SK-N-SH (cell line): ENCODE measurements at regions not wholly inside any gene's neighbourhood (a gene's known extent, or its start where the extent isn't known, plus 50 kb on each side); places are given as distances from the start of the nearest gene placed in this dataset.

Experiments used
- FOSL2 ChIP-seq: IDR thresholded peaks from 2 replicates; pipeline ENCODE4 v1.4.0; 2012; ENCODE audit warnings: low read depth, mild to moderate bottlenecking, moderate library complexity, borderline replicate concordance
- FOXJ3 ChIP-seq: sonication (generic); formaldehyde crosslinking; IDR thresholded peaks from 2 replicates; pipeline ENCODE4 v1.5.1; 2020; ENCODE audit warnings: mild to moderate bottlenecking, missing genetic modification reagents
- GATA2 ChIP-seq: sonication (generic); formaldehyde crosslinking; IDR thresholded peaks from 2 replicates; pipeline ENCODE4 v1.5.0; 2020; ENCODE audit warnings: mild to moderate bottlenecking, missing genetic modification reagents
- RAD21 ChIP-seq: IDR thresholded peaks from 2 replicates; pipeline ENCODE4 v1.6.1; 2012; ENCODE audit warnings: mild to moderate bottlenecking, low read length
- TAF1 ChIP-seq: IDR thresholded peaks from 2 replicates; pipeline ENCODE4 v1.6.1; 2012; ENCODE audit warnings: low read depth, mild to moderate bottlenecking, low read length, moderate library complexity, borderline replicate concordance
- TEAD4 ChIP-seq: IDR thresholded peaks from 2 replicates; pipeline ENCODE4 v1.4.0; 2012; ENCODE audit warnings: mild to moderate bottlenecking, borderline replicate concordance; ENCODE audit not compliant: insufficient read depth
- YY1 ChIP-seq: IDR thresholded peaks from 2 replicates; pipeline ENCODE4 v1.4.0; 2012; ENCODE audit warnings: low read depth, mild to moderate bottlenecking
- TF ChIP-seq, protein P1 (sequence below): fragments of 200-600 bp; sonication (generic); IDR thresholded peaks from 2 replicates; pipeline ENCODE4 v1.6.1; 2017; ENCODE audit warnings: antibody characterized with exemption, mild to moderate bottlenecking, moderate library complexity
- TF ChIP-seq, protein P2 (sequence below): IDR thresholded peaks from 2 replicates; pipeline ENCODE4 v1.4.0; 2012; ENCODE audit warnings: low read depth
- TF ChIP-seq, protein P3 (sequence below): fragments of 150-350 bp; IDR thresholded peaks from 2 replicates; pipeline ENCODE4 v1.6.1; 2017; ENCODE audit warnings: antibody characterized with exemption, low read length, low read depth, borderline replicate concordance

DNA sequence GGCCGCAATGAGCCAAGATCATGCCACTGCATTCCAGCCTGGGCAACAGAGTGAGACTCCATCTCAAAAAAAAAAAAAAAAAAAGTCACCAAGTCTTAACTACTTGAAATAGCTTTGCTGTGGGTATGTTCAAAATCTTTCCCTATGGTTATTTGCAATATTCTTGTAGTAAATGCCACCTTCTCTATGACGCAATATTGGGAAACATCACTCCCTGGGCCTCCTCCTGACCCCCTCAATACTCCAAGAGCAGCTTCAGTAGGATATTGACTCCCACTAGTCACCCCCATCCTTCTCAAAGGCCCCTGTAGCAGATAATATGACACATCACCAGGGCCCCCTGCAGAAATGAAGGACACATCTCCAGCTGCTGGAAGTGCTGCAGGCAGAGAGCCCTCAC lies 137.8 kb downstream of the AIPL1 start:
- TF ChIP-seq, protein P1, sequence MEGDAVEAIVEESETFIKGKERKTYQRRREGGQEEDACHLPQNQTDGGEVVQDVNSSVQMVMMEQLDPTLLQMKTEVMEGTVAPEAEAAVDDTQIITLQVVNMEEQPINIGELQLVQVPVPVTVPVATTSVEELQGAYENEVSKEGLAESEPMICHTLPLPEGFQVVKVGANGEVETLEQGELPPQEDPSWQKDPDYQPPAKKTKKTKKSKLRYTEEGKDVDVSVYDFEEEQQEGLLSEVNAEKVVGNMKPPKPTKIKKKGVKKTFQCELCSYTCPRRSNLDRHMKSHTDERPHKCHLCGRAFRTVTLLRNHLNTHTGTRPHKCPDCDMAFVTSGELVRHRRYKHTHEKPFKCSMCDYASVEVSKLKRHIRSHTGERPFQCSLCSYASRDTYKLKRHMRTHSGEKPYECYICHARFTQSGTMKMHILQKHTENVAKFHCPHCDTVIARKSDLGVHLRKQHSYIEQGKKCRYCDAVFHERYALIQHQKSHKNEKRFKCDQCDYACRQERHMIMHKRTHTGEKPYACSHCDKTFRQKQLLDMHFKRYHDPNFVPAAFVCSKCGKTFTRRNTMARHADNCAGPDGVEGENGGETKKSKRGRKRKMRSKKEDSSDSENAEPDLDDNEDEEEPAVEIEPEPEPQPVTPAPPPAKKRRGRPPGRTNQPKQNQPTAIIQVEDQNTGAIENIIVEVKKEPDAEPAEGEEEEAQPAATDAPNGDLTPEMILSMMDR = no peak
- TF ChIP-seq, protein P2, sequence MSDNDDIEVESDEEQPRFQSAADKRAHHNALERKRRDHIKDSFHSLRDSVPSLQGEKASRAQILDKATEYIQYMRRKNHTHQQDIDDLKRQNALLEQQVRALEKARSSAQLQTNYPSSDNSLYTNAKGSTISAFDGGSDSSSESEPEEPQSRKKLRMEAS = no peak
- TF ChIP-seq YY1 = no peak
- no peak for TF ChIP-seq TAF1
- TF ChIP-seq RAD21 = no peak
- TF ChIP-seq FOXJ3 (CRISPR knock-in tag) = no peak
- TF ChIP-seq, protein P3, sequence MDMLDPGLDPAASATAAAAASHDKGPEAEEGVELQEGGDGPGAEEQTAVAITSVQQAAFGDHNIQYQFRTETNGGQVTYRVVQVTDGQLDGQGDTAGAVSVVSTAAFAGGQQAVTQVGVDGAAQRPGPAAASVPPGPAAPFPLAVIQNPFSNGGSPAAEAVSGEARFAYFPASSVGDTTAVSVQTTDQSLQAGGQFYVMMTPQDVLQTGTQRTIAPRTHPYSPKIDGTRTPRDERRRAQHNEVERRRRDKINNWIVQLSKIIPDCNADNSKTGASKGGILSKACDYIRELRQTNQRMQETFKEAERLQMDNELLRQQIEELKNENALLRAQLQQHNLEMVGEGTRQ = no peak
- TF ChIP-seq GATA2 (CRISPR knock-in tag) = no peak
- no peak for TF ChIP-seq TEAD4
- no peak for TF ChIP-seq FOSL2
